PC-9 (cell line): ENCODE measurements at regions not wholly inside any gene's neighbourhood (a gene's known extent, or its start where the extent isn't known, plus 50 kb on each side); places are given as distances from the start of the nearest gene placed in this dataset.

Experiments
- BruUV-seq: library from RNA; stranded (reverse); fragments of 400-500 nt; replicated peaks from 2 replicates; lab custom pipeline; 2021; lab: Mats Ljungman, UMichigan
- CTCF ChIA-PET: fragments of 300-600 bp; sonication (Branson Sonifier 250); formaldehyde crosslinking; loops from one replicate; lab custom pipeline; 2022; ENCODE audit warnings: antibody characterized with exemption; lab: Charles Lee
- POLR2A ChIA-PET: fragments of 300-600 bp; sonication (Branson Sonifier 250); formaldehyde crosslinking; loops from one replicate; lab custom pipeline; 2022; ENCODE audit warnings: antibody characterized with exemption; ENCODE audit not compliant: unreplicated experiment; lab: Charles Lee
- DNase-seq, 2 experiments: peaks; one replicate each; pipeline versions ENCODE4 v3.0.0 to v3.0.0-alpha.2; 2015 to 2022; ENCODE audit warnings: mixed read lengths in 1 of 2
- H2AFZ ChIP-seq: fragments of 200-600 bp; sonication (generic); 2 replicates; pipeline ENCODE4 v1.8.1; 2017; ENCODE audit warnings: antibody characterized with exemption
- H3F3A ChIP-seq: fragments of 200-600 bp; sonication (generic); 2 replicates; pipeline ENCODE4 v1.8.1; 2017; ENCODE audit warnings: antibody characterized with exemption, mild to moderate bottlenecking, low read depth; ENCODE audit not compliant: insufficient read depth
- H3K27ac ChIP-seq: fragments of 200-600 bp; sonication (generic); 2 replicates; pipeline ENCODE4 v1.6.1; 2016; ENCODE audit warnings: mixed run types
- H3K27me3 ChIP-seq: fragments of 200-600 bp; sonication (generic); 2 replicates; pipeline ENCODE4 v1.6.1; 2016; ENCODE audit warnings: low read depth, mixed run types; ENCODE audit not compliant: insufficient read depth
- H3K36me3 ChIP-seq: fragments of 200-600 bp; sonication (generic); 2 replicates; pipeline ENCODE4 v1.6.1; 2016; ENCODE audit warnings: low read depth, mixed run types
- H3K4me1 ChIP-seq: fragments of 200-600 bp; sonication (generic); replicated peaks from 2 replicates; pipeline ENCODE4 v1.6.1; 2016; ENCODE audit warnings: mixed run types; ENCODE audit not compliant: insufficient read depth
- H3K4me2 ChIP-seq: fragments of 200-600 bp; sonication (generic); 2 replicates; pipeline ENCODE4 v1.6.1; 2017; ENCODE audit warnings: mixed run types
- H3K4me3 ChIP-seq: fragments of 200-600 bp; sonication (generic); 2 replicates; pipeline ENCODE4 v1.6.1; 2016; ENCODE audit warnings: mixed run types
- H3K79me2 ChIP-seq: fragments of 200-600 bp; sonication (generic); 2 replicates; pipeline ENCODE4 v1.6.1; 2017; ENCODE audit warnings: low read depth, mixed run types
- H3K9me2 ChIP-seq: fragments of 200-600 bp; sonication (generic); 2 replicates; pipeline ENCODE4 v1.8.1; 2017; ENCODE audit warnings: mild to moderate bottlenecking; ENCODE audit not compliant: insufficient read depth
- H3K9me3 ChIP-seq: fragments of 200-600 bp; sonication (generic); 2 replicates; pipeline ENCODE4 v1.8.1; 2016; ENCODE audit warnings: low read depth; ENCODE audit not compliant: insufficient read depth
- H4K20me1 ChIP-seq: fragments of 200-600 bp; sonication (generic); 2 replicates; pipeline ENCODE4 v1.8.1; 2017; ENCODE audit not compliant: insufficient read depth
- EZH2 ChIP-seq: fragments of 200-600 bp; sonication (generic); IDR thresholded peaks from 2 replicates; pipeline ENCODE4 v1.8.0; 2017; ENCODE audit warnings: antibody characterized with exemption, low read depth
- intact Hi-C: fragments of 100-400 bp; cut with micrococcal nuclease; formaldehyde crosslinking; loops from one replicate; pipeline ENCODE4 v1.10.0; 2022; ENCODE audit not compliant: unreplicated experiment
- TF ChIP-seq, protein P1 (sequence below): fragments of 200-600 bp; sonication (generic); conservative IDR thresholded peaks from 2 replicates; pipeline ENCODE4 v1.6.1; 2017; ENCODE audit warnings: mixed run types, antibody characterized with exemption, mild to moderate bottlenecking, moderate library complexity

GRCh38 chr1:101723415-101723814, 273.3 kb downstream of the OLFM3 start:
- H4K20me1 ChIP-seq: no peaks in the 10 kb centered on the region
- intact Hi-C loops: no loop called here
- BruUV-seq: no TSS peak
- H3K9me3 ChIP-seq: peaks cover 4% of the 10 kb centered on the region; the same call in 1 of the 2 replicates
- H2AFZ ChIP-seq: peak overlapping the region; percentile 58
- no peaks in the 10 kb centered on the region for H3K36me3 ChIP-seq
- H3K4me3 ChIP-seq: no peak overlapping the region
- ChIA-PET CTCF (no interaction called here), POLR2A (no interaction called here)
- H3K9me2 ChIP-seq: no peaks in the 10 kb centered on the region
- H3F3A ChIP-seq: no peaks in the 10 kb centered on the region
- no peaks in the 10 kb centered on the region for H3K79me2 ChIP-seq
- H3K4me1 ChIP-seq: no peaks in the 10 kb centered on the region
- H3K27ac ChIP-seq: no peak overlapping the region
- DNase-seq: peak in 1 of 2 experiments; percentile 28
- H3K27me3 ChIP-seq: no peaks in the 10 kb centered on the region
- peak overlapping the region; percentile 18 for H3K4me2 ChIP-seq
- TF ChIP-seq, protein P1, sequence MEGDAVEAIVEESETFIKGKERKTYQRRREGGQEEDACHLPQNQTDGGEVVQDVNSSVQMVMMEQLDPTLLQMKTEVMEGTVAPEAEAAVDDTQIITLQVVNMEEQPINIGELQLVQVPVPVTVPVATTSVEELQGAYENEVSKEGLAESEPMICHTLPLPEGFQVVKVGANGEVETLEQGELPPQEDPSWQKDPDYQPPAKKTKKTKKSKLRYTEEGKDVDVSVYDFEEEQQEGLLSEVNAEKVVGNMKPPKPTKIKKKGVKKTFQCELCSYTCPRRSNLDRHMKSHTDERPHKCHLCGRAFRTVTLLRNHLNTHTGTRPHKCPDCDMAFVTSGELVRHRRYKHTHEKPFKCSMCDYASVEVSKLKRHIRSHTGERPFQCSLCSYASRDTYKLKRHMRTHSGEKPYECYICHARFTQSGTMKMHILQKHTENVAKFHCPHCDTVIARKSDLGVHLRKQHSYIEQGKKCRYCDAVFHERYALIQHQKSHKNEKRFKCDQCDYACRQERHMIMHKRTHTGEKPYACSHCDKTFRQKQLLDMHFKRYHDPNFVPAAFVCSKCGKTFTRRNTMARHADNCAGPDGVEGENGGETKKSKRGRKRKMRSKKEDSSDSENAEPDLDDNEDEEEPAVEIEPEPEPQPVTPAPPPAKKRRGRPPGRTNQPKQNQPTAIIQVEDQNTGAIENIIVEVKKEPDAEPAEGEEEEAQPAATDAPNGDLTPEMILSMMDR: no peak
- no peak for TF ChIP-seq EZH2

DNA sequence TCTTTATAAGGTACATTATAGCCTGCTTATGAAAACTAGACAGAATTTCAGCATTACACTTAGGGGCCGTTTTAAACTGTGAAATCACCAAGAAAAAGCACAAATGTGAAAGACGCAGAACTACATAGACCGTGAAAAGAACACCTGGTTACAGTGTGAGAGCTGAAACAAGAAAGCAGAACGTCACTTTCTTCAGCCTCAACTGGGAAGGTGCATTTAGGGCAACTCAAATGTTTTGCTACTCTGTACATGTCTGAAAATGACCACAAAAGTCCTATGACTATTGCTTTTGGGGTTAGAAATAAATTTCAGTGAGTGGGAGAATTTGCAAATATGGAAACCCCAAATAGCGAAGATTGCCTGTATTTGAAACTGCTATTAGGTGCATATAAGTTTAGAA, 268.7 kb downstream of the OLFM3 start:
- Histone ChIP-seq H3K4me2 (no peak overlapping the region), H3K4me1 (no peaks in the 10 kb centered on the region), H3K27me3 (no peaks in the 10 kb centered on the region), H3K79me2 (no peaks in the 10 kb centered on the region), H3K36me3 (no peaks in the 10 kb centered on the region), H4K20me1 (no peaks in the 10 kb centered on the region), H3K9me3 (no peaks in the 10 kb centered on the region), H3K9me2 (no peaks in the 10 kb centered on the region), H3K4me3 (no peak overlapping the region), H2AFZ (peak overlapping the region; percentile 9; the same call in 1 of the 2 replicates), H3K27ac (no peak overlapping the region), H3F3A (no peaks in the 10 kb centered on the region)
- intact Hi-C loops: no loop called here
- BruUV-seq: no TSS peak
- TF ChIP-seq EZH2: no peak
- TF ChIP-seq, protein P1: no peak
- no peak for DNase-seq
- ChIA-PET POLR2A (no interaction called here), CTCF (no interaction called here)

GRCh38 chr1:101730559-101730958, 266.2 kb downstream of the OLFM3 start:
- Histone ChIP-seq H2AFZ (no peak overlapping the region), H4K20me1 (no peaks in the 10 kb centered on the region), H3K4me1 (no peaks in the 10 kb centered on the region), H3K36me3 (no peaks in the 10 kb centered on the region), H3K27ac (no peak overlapping the region), H3K9me3 (no peaks in the 10 kb centered on the region), H3K79me2 (no peaks in the 10 kb centered on the region), H3F3A (no peaks in the 10 kb centered on the region), H3K9me2 (no peaks in the 10 kb centered on the region), H3K27me3 (no peaks in the 10 kb centered on the region), H3K4me3 (no peak overlapping the region), H3K4me2 (no peak overlapping the region)
- intact Hi-C loops: no loop called here
- no TSS peak for BruUV-seq
- POLR2A ChIA-PET: no interaction called here
- CTCF ChIA-PET: no interaction called here
- no peak for DNase-seq
- no peak for TF ChIP-seq EZH2
- TF ChIP-seq, protein P1: no peak
